GM20000 (cell line): ENCODE measurements at regions not wholly inside any gene's neighbourhood (a gene's known extent, or its start where the extent isn't known, plus 50 kb on each side); places are given as distances from the start of the nearest gene placed in this dataset.
"Not testable (repeated sequence)": the region's sequence is repeated elsewhere in the genome, so short reads cannot be mapped to it uniquely, and the experiment has no call there.

Source experiments
- DNase-seq: peaks from one replicate; pipeline ENCODE4 v3.0.0; 2012; ENCODE audit warnings: low spot score
- CTCF ChIP-seq: IDR thresholded peaks from 2 replicates; pipeline ENCODE4 v1.5.1; 2012; ENCODE audit warnings: mild to moderate bottlenecking, control low read depth; ENCODE audit errors: extremely low read depth, missing control alignments

- TF ChIP-seq CTCF = no peak
Measured at GRCh38 chr9:101848485-101848919, 110.1 kb upstream of the GRIN3A start.

GRCh38 chr9:101846161-101846560, 107.7 kb upstream of the GRIN3A start:
- no peak for TF ChIP-seq CTCF

More at GRCh38 chr9:101848485-101848919, 110.1 kb upstream of the GRIN3A start:
- no peak for DNase-seq

GRCh38 chr9:101840694-101841188, 102.3 kb upstream of the GRIN3A start:
- TF ChIP-seq CTCF = no peak
- no peak for DNase-seq

More at GRCh38 chr9:101846161-101846560, 107.7 kb upstream of the GRIN3A start:
- no peak for DNase-seq

- DNase-seq = not testable (repeated sequence)
Measured at GRCh38 chr9:101838988-101839387, 100.5 kb upstream of the GRIN3A start.

- TF ChIP-seq CTCF = no peak
- DNase-seq = no peak
Measured at GRCh38 chr9:101836021-101836420, 97.6 kb upstream of the GRIN3A start.

- DNase-seq = no peak
- TF ChIP-seq CTCF = no peak
Measured at GRCh38 chr9:101832486-101832885, 94.0 kb upstream of the GRIN3A start.

GRCh38 chr9:101821450-101821849, 83.0 kb upstream of the GRIN3A start:
- not testable (repeated sequence) for DNase-seq

- DNase-seq = not testable (repeated sequence)
Measured at GRCh38 chr9:101820983-101821382, 82.5 kb upstream of the GRIN3A start.

GRCh38 chr9:101814064-101814463, 75.6 kb upstream of the GRIN3A start:
- DNase-seq = no peak
- TF ChIP-seq CTCF = no peak

GRCh38 chr9:101807879-101808278, 69.4 kb upstream of the GRIN3A start:
- not testable (repeated sequence) for DNase-seq
